GM06990 (cell line): ENCODE measurements at regions not wholly inside any gene's neighbourhood (a gene's known extent, or its start where the extent isn't known, plus 50 kb on each side); places are given as distances from the start of the nearest gene placed in this dataset.

Source experiments
- DNase-seq: peaks from one replicate; pipeline ENCODE4 v3.0.0-alpha.2; 2011; ENCODE audit not compliant: insufficient read length; ENCODE audit errors: extremely low read depth
- H3K27me3 ChIP-seq: replicated peaks from 2 replicates; pipeline ENCODE4 v1.6.0; 2011; ENCODE audit warnings: low read length; ENCODE audit not compliant: control insufficient read depth, insufficient read depth
- H3K36me3 ChIP-seq: 2 replicates; pipeline ENCODE4 v1.5.1; 2011; ENCODE audit warnings: low read length; ENCODE audit not compliant: control insufficient read depth, insufficient read depth
- H3K4me3 ChIP-seq: replicated peaks from 2 replicates; pipeline ENCODE4 v1.5.1; 2011; ENCODE audit warnings: low read depth, mild to moderate bottlenecking, control low read depth, low read length
- TF ChIP-seq, protein P1 (sequence below): IDR thresholded peaks from 2 replicates; pipeline ENCODE4 v1.5.1; 2011; ENCODE audit warnings: low read length, control low read depth, mild to moderate bottlenecking, inconsistent platforms; ENCODE audit not compliant: insufficient read depth, poor library complexity, severe bottlenecking

DNA sequence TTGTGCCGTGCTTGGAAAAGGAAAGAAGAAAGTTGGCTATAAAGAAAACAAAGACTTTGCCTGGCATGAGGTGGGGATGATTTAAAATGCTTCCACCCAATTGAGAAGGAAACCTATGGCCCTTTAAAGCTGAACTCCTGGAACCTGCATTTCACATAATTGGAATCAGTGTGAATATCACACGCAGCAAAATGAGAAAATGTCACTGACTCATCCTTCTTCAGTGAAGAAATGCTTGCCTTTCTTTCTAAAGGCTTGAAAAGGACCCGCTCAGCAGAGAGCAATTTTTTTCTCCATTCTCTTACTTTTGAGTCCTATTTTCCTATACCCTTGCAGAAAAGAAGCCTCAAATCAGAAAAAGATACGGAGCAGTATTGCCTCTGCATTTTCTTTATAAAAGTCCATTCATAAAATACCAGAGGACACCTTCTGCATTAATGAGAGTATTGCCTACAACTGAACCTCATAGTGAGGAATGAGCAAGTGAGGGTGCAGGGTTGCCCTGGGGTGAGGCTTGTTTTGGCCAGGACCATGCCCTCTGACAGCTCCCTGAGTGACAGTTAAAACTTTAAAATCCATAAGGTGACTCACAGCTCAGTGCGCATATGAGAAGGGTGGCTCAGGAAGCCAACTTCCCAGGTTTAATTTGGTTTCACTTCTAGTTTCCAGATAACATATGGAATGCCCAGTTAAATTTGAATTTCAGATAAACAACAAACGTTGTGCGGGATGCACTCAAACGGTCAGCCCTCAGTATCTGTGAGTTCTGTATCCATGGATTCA lies 191.9 kb upstream of the GYPC start:
- TF ChIP-seq, protein P1, sequence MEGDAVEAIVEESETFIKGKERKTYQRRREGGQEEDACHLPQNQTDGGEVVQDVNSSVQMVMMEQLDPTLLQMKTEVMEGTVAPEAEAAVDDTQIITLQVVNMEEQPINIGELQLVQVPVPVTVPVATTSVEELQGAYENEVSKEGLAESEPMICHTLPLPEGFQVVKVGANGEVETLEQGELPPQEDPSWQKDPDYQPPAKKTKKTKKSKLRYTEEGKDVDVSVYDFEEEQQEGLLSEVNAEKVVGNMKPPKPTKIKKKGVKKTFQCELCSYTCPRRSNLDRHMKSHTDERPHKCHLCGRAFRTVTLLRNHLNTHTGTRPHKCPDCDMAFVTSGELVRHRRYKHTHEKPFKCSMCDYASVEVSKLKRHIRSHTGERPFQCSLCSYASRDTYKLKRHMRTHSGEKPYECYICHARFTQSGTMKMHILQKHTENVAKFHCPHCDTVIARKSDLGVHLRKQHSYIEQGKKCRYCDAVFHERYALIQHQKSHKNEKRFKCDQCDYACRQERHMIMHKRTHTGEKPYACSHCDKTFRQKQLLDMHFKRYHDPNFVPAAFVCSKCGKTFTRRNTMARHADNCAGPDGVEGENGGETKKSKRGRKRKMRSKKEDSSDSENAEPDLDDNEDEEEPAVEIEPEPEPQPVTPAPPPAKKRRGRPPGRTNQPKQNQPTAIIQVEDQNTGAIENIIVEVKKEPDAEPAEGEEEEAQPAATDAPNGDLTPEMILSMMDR = no peak
- Histone ChIP-seq H3K4me3 (no peak overlapping the region), H3K36me3 (no peaks in the 10 kb centered on the region), H3K27me3 (no peaks in the 10 kb centered on the region)
- DNase-seq = no peak

DNA sequence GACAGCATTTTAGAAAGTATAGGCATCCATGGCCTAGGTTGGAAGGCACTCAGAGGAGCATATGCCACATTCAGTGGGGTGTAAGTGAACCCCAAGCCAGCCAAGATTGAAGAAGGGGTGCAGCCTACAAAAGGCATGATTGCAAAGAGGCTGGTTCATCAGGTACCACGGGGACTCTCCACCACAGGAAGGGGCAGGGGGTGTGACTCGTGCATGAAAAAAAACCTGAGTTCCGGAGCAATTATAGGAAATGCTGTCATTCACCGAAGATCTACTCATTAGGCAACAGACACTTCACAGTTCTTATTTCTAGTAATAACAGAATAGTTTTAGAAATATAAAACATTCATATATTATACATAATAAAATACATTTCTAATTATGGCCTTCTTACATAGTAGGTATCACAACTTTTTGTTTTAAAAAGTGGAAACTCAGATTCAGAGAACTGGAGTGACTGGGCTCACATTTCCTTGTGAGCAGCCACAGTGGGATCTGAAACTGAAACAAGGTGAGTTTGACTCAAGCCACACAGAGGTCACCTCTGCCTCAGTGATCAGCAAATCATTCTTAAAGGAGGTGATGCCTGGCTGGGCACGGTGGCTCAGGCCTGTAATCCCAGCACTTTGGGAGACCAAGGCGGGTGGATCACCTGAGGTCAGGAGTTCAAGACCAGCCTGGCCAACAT lies 188.4 kb upstream of the GYPC start:
- DNase-seq = peak; percentile 64
- TF ChIP-seq, protein P1 = no peak

DNA sequence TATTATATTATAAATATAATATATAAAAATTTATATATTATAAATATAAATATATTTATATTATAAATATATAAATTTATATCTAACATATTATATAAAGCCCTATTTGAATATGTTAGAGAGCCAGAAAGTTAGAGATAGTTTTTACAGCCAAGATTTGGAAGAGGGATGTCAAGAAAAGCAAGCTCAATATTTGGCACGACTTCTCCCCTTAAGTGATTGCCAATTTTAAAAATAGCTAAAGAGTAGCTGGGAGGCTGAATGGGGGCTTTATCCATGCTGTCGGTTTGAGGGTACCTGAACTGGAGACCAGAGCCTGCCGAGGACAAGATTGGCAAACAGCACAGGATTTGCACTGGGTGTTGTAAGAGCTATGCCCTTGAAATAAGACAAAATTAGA lies 180.9 kb upstream of the GYPC start:
- DNase-seq = no peak
- Histone ChIP-seq H3K4me3 (no peak overlapping the region), H3K27me3 (no peaks in the 10 kb centered on the region), H3K36me3 (no peaks in the 10 kb centered on the region)
- TF ChIP-seq, protein P1 = no peak

More for the DNA sequence above, 188.4 kb upstream of the GYPC start:
- Histone ChIP-seq H3K27me3 (no peaks in the 10 kb centered on the region), H3K4me3 (no peak overlapping the region), H3K36me3 (no peaks in the 10 kb centered on the region)

GRCh38 chr2:126476691-126477090 lies 179.3 kb upstream of the GYPC start:
- Histone ChIP-seq H3K27me3 (no peaks in the 10 kb centered on the region), H3K36me3 (no peaks in the 10 kb centered on the region), H3K4me3 (no peak overlapping the region)
- DNase-seq = no peak
- TF ChIP-seq, protein P1 = no peak

GRCh38 chr2:126480033-126480432 lies 175.9 kb upstream of the GYPC start:
- Histone ChIP-seq H3K27me3 (no peaks in the 10 kb centered on the region), H3K4me3 (no peak overlapping the region), H3K36me3 (no peaks in the 10 kb centered on the region)
- TF ChIP-seq, protein P1 = no peak
- no peak for DNase-seq
